Lung (tissue), 11 donors: ENCODE measurements at regions not wholly inside any gene's neighbourhood (a gene's known extent, or its start where the extent isn't known, plus 50 kb on each side); places are given as distances from the start of the nearest gene placed in this dataset.

ENCODE experiments used
- ATAC-seq: fragments of 200-7000 bp; cut with Tn5 transposase; one replicate; pipeline ENCODE4 v1.9.1; 2020; ENCODE audit warnings: moderate number of reproducible peaks; ENCODE audit not compliant: insufficient read depth, low FRiP score
- DNase-seq, 3 donors: peaks; one replicate each; pipeline ENCODE4 v3.0.0-alpha.2; 2013 to 2017
- H3K27ac ChIP-seq, 2 donors: one replicate each; pipeline ENCODE4 v1.5.1; 2013; ENCODE audit warnings: mild to moderate bottlenecking in 2 of 2, moderate library complexity in 2 of 2, control low read depth in 1 of 2, inconsistent platforms in 1 of 2, low read depth in 1 of 2, low read length in 1 of 2
- H3K27me3 ChIP-seq, 3 donors: one replicate each; pipeline ENCODE4 v1.5.1; 2013; ENCODE audit warnings: low read length in 2 of 3; ENCODE audit not compliant: control insufficient read depth in 3 of 3, insufficient read depth in 3 of 3
- H3K36me3 ChIP-seq, 4 donors: one replicate each; pipeline ENCODE4 v1.5.1; 2013; ENCODE audit warnings: low read length in 4 of 4, mild to moderate bottlenecking in 1 of 4, moderate library complexity in 1 of 4; ENCODE audit not compliant: control insufficient read depth in 4 of 4, insufficient read depth in 4 of 4
- H3K4me1 ChIP-seq, 5 donors: one replicate each; pipeline ENCODE4 v1.5.1; 2013; ENCODE audit warnings: low read length in 5 of 5, mild to moderate bottlenecking in 2 of 5, moderate library complexity in 1 of 5; ENCODE audit not compliant: control insufficient read depth in 5 of 5, insufficient read depth in 5 of 5
- H3K4me3 ChIP-seq: one replicate; pipeline ENCODE4 v1.5.1; 2013; ENCODE audit warnings: mild to moderate bottlenecking, control low read depth, moderate library complexity
- H3K9ac ChIP-seq, 2 donors: one replicate each; pipeline ENCODE4 v1.5.1; 2013; ENCODE audit warnings: low read length in 2 of 2, control low read depth in 1 of 2; ENCODE audit not compliant: insufficient read depth in 1 of 2
- H3K9me3 ChIP-seq, 4 donors: one replicate each; pipeline ENCODE4 v1.5.1; 2013; ENCODE audit warnings: low read length in 3 of 4, mild to moderate bottlenecking in 1 of 4, moderate library complexity in 1 of 4; ENCODE audit not compliant: control insufficient read depth in 4 of 4, insufficient read depth in 3 of 4
- whole genome bisulfite sequencing, 2 donors: extraction: QIAGEN DNeasy Blood & Tissue Kit; methylation state at CpG; one replicate each; pipeline ENCODE4 v1.1.7; 2013; 5-methylcytosine and 5-hydroxymethylcytosine counted together
- TF ChIP-seq, protein P1 (sequence below): IDR thresholded peaks from 2 replicates; pipeline ENCODE4 v1.5.1; 2012; ENCODE audit warnings: mild to moderate bottlenecking; ENCODE audit errors: control extremely low read depth, extremely low read depth
- donor health status: control.
- donor health status: control.
- donor health status: Bipolar disorder and iron deficiency.
- donor health status: healthy.
- donor health status: DM: yes; HTN: yes; CAD: no.

GRCh38 chr12:59414051-59414450, 181.8 kb upstream of the SLC16A7 start:
- DNase-seq (no peak), ATAC-seq (no peak)
- H3K9me3 ChIP-seq = no peaks in the 10 kb centered on the region
- WGBS, 2 donors = 70 to 89% methylated on average over 1 of the region's 1 CpG
- no peak overlapping the region for H3K4me3 ChIP-seq
- no peak overlapping the region for H3K27ac ChIP-seq
- no peak overlapping the region for H3K9ac ChIP-seq
- no peaks in the 10 kb centered on the region for H3K36me3 ChIP-seq
- no peaks in the 10 kb centered on the region for H3K27me3 ChIP-seq
- no peaks in the 10 kb centered on the region for H3K4me1 ChIP-seq
- TF ChIP-seq, protein P1, sequence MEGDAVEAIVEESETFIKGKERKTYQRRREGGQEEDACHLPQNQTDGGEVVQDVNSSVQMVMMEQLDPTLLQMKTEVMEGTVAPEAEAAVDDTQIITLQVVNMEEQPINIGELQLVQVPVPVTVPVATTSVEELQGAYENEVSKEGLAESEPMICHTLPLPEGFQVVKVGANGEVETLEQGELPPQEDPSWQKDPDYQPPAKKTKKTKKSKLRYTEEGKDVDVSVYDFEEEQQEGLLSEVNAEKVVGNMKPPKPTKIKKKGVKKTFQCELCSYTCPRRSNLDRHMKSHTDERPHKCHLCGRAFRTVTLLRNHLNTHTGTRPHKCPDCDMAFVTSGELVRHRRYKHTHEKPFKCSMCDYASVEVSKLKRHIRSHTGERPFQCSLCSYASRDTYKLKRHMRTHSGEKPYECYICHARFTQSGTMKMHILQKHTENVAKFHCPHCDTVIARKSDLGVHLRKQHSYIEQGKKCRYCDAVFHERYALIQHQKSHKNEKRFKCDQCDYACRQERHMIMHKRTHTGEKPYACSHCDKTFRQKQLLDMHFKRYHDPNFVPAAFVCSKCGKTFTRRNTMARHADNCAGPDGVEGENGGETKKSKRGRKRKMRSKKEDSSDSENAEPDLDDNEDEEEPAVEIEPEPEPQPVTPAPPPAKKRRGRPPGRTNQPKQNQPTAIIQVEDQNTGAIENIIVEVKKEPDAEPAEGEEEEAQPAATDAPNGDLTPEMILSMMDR = no peak

DNA sequence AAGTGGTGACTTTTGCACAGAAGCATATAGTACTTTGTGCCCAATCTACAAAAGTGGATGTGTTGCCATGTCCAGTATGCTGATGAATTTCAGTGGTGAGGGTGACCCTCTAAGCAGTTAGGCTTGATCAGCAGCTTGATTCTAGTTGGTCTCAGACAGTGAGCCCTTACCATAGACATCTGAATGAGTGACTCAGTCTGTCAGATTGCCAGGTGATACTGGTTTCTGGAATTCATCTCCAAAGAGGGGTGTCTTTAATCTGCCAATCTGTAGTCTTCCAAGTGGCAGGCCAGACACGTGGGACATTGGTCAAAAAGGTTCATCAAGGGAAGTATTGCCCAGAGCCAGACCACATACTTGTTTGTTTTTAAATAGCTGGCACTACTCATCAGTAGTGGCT, 187.4 kb upstream of the SLC16A7 start:
- H3K9me3 ChIP-seq = no peaks in the 10 kb centered on the region
- TF ChIP-seq, protein P1 = no peak
- ATAC-seq (no peak), DNase-seq (no peak)
- no peak overlapping the region for H3K27ac ChIP-seq
- peaks cover 0 to 6% (median 0%) of the 10 kb centered on the region in 5 donors for H3K4me1 ChIP-seq
- no peak overlapping the region for H3K4me3 ChIP-seq
- WGBS, 2 donors = 59 to 77% methylated on average over 1 of the region's 1 CpG
- no peaks in the 10 kb centered on the region for H3K27me3 ChIP-seq
- no peak overlapping the region for H3K9ac ChIP-seq
- H3K36me3 ChIP-seq = no peaks in the 10 kb centered on the region

DNA sequence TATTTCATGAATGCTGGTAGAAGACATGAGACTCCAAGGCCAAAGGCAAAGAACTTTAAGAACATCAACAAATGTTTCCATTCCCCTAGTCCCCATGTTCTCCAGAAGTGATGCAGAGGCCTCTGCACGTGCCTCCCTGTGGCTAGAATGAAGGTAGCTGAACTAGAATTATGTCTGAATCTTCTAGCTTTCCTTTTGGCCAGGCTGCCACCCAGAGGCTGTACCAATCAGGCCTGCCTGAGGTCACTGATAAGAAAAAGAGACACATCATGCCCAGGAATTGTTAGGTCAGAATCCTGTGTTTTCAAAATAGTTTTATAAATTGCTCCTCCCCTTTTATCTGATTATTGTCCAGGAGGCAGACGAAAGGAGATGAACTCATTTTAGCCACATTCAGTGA, 188.0 kb upstream of the SLC16A7 start:
- Histone ChIP-seq H3K9me3 (no peaks in the 10 kb centered on the region), H3K27ac (no peak overlapping the region), H3K9ac (no peak overlapping the region), H3K4me3 (no peak overlapping the region), H3K36me3 (no peaks in the 10 kb centered on the region), H3K4me1 (peaks cover 0 to 6% (median 0%) of the 10 kb centered on the region in 5 donors), H3K27me3 (no peaks in the 10 kb centered on the region)
- 64 to 91% methylated on average over 2 of the region's 2 CpGs for WGBS, 2 donors
- DNase-seq = no peak
- no peak for ATAC-seq
- TF ChIP-seq, protein P1 = no peak

DNA sequence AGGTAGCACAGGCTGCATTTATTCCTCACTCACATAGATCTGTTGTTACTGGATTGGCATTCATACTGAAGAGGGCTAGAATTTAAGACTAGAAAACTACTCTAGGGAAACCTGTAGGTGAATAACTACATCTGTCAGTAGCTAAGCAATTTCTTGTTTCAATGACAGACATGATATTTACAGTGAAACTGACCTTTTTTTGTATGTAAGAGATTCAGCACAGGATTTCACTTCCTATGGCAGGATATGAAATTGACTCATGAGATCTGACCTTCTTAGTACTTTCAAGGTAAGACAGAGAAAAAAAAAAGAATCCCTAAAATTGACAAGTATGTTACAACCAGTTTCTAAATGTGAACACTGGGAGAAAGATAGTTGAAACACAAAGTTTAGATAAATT, 189.8 kb upstream of the SLC16A7 start:
- H3K9me3 ChIP-seq = no peaks in the 10 kb centered on the region
- TF ChIP-seq, protein P1 = no peak
- H3K27me3 ChIP-seq = no peaks in the 10 kb centered on the region
- peaks cover 0 to 6% (median 0%) of the 10 kb centered on the region in 5 donors for H3K4me1 ChIP-seq
- H3K4me3 ChIP-seq = no peak overlapping the region
- H3K9ac ChIP-seq = no peak overlapping the region
- no peak overlapping the region for H3K27ac ChIP-seq
- no peaks in the 10 kb centered on the region for H3K36me3 ChIP-seq
- DNase-seq = no peak
- no peak for ATAC-seq
